Hematopoietic multipotent progenitor cell treated with erythropoietin and hydrocortisone succinate and interleukin-3 and kit ligand, for 15 days (in vitro differentiated cells): ENCODE measurements at regions not wholly inside any gene's neighbourhood (a gene's known extent, or its start where the extent isn't known, plus 50 kb on each side); places are given as distances from the start of the nearest gene placed in this dataset.
"Not testable (repeated sequence)": the region's sequence is repeated elsewhere in the genome, so short reads cannot be mapped to it uniquely, and the experiment has no call there.

Experiments
- DNase-seq: peaks from one replicate; pipeline ENCODE4 v3.0.0-alpha.2; 2015; ENCODE audit warnings: low spot score

DNA sequence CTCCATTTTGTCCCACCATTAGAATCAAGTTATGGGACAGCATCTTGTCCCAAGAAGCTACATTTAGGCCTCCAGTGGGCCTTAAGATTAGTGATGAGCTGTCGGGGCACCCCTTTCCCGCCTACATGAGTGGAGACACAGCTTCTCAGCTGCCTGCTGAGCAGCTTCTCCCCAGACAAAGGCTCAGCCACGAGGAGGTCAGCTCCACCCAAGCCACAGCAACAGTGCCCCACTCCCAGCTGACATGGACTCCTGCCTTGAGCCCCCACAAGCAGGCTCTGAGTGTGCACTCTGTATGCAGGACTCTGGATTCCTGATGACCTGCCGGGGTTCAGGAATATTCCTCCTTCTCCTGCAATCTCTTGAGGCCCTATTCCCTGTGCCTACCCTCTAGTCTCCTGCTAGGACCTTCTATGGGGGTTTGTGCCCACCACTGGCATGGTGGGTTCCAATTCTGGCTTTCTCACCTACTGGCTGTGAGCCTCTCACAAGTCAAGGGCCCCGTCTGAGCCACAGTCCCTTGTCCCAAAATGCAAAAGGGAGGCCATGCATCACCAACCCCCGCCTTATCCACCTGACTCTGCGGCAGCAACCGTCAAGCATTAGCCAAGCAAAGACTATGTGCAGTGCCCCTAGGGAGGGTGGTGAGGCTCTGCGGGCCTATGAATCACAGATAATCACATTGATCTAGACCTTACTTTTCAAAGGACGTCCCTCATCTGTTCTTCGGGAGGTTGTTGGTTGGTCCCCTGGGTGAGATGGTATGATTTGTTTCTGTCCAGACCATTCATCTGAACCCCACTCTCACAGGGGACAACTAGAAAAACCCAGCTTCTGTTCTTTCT is 269.1 kb downstream of the MED10 start:
- no peak for DNase-seq

DNA sequence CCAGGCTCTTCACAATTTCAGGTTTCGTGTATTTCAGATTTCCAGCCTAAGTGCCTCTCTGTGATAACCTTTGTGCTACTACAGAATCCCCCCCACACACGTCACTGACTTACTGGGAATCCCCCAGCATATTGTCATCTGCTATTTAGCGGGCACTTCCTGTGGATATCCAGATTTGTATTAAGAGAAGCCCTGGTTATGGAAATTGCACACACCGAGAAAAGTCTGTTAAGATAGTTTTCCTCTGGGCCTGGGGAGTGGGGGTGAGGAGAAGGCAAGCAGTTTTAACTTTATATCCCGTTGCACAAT is 269.9 kb downstream of the MED10 start:
- no peak for DNase-seq

DNA sequence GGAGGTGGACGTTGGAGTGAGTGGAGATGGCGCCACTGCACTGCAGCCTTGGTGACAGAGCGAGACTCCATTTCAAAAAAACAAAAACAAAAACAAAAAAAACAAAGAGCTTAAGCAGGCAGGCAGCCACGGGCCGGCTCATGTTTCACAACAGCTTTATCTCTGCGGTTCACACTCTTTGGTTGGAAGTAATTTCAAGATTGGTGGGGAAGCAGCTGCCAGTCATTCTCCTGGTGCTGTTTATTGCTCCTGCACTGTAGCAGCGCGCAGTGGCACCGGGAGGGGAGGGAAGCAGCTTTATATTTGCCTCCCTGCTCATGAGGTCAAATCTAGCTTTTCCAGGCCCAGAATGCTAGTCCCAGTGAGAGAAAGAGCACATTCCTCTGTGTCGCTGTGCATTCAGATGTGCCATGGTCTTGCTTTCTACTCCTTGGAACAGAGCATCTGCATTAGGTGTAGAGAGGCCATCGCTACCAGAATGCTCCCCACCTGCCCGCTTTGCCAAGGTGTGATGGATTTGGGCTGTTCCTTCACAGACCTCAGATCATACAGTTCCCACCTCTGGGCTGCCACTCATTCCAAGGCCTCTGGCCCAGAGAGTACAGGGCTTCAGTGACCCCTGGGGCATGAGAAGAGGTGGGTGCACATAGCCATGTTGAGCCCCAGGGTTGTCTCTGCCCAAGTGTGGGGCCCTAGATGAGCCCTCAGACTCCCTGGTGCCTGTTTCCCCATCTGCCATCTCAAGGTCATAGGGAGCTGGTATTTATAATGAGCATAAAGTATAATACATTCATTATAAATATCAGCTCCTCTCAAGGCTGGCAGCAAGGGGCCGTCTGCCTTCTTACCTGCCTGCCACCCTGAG is 270.4 kb downstream of the MED10 start:
- no peak for DNase-seq

DNA sequence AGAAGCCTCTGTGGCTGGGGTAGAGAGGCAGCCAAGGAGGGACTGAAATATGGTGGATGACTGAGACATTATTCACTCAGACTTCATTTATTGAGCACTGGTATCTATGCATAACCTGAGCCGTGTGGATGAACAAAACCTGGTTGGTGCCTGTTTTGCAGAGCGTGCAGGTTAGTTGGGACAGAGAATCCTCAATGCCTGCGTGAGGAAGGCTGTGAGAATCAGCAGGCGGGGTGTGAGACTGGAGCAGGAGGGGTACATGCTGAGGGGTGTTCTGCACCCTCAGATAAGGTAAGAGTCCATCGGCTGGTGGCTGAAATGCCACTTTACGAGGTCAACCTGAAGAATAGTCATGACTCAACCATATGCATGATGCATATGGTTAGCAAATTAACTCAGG is 271.6 kb downstream of the MED10 start:
- DNase-seq: no peak

DNA sequence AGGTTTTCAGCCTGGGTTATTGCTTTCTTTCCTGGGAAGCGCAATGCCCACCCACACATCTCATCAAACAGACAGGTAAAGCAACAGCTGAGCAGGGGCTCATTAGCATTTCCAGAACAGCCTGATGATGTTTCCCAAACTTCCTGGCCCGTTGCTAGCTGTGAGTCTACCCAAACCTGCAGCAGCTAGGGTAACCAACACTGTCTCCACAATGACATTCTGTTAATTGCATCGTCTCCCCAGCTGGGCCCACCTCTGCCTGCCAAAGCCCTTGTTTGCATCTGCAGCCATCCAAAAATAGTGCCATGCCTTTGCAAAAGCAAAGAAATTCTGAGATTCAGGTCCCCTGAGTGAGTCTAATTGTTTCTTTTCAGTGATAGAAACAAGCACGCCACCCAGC is 273.0 kb downstream of the MED10 start:
- DNase-seq: no peak

DNA sequence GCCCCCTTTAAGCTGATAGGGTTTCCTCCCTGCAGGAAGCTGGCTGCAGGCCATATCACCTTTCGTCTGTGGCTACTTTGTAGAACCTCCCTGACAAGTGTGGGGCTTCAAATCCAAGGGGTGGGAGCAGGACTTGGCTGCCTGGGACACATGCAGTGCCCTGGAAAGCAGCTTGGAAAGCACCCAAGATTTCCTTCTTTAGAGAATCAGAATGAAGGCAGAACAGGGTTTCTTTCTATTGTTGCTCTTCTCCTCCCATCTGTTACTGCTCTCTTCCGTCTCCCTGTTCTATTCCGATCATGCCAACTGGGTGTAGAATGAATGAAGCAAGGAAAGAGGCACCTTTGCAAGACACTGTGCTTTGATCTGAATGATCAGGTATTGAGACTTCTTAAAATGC is 282.2 kb downstream of the MED10 start:
- no peak for DNase-seq

DNA sequence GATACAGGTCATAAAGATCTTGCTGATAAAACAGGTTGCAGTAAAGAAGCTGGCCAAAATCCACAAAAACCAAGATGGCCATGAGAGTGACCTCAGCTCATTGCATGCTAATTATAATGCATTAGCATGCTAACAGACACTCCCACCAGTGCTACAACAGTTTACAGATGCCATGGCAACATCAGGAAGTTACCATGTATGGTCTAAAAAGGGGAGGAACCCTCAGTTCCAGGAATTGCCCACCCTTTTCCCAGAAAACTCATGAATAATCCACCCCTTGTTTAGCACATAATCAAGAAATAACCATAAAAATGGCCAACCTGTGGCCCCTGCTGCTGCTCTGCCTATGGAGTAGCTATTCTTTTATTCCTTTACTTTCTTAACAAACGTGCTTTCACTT is 284.2 kb downstream of the MED10 start:
- DNase-seq: not testable (repeated sequence)

DNA sequence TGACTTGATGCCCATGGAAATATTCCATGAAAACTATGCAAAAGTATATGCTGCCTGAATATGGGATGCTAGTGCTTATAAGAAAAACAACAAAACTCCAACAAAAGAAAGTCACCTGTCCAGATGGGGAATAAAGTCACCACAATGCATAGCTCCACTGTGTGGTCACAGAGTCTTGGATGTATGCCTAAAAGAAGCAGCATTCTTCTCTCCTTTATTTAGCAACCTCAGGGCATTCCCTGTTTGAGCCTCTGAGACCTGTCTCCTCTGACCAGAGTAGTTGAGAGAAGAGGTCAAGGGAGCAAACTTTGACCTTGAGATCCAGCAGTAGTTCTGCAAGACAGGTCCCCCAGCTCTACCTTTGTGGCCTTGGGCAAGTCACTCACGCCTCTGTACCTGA is 287.5 kb downstream of the MED10 start:
- no peak for DNase-seq

DNA sequence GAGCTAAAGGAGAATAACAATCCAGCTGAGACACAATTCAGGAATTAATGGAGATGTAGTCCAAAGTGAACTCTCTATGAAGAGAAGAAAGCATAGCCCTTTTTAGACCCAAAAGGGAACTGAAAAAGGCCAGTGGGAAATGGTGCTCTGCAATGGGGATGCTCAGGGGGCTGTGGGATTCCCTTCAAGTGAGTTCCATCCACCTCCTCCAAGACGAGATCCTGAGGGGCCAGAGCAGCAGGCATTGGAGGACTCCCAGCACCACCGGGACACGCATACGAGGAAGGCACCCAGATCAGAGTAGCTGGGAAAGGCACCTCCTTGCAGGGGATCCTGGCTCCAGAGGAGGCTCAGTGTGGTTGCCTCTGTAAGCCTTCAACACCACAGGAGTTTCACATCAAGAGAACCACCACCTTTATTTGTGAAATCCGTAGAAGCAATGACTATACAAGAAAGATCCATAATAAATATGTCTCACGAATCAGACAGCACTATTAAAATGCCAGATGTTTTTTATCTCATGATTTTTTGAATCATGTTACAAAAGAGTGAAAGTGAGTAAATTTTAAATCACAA is 288.2 kb downstream of the MED10 start:
- DNase-seq: no peak

DNA sequence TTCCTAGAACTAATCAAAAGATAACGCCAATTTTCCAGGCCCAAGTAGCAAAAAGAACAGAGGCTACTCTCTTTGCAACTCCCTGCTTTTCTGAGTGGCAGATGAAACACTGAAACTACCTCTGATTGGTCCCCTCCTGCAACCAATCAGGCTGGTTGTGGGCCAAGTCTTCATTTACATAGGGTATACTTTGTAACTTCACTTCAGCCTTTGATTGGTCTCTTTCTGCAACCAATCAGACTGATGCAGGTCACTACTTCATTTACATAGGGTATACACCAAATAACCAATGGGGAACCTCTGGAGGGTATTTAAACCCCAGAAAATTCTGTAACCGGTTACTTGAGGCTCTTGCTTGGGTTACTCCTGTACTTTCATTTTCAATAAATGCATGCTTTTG is 289.6 kb downstream of the MED10 start:
- DNase-seq: no peak

DNA sequence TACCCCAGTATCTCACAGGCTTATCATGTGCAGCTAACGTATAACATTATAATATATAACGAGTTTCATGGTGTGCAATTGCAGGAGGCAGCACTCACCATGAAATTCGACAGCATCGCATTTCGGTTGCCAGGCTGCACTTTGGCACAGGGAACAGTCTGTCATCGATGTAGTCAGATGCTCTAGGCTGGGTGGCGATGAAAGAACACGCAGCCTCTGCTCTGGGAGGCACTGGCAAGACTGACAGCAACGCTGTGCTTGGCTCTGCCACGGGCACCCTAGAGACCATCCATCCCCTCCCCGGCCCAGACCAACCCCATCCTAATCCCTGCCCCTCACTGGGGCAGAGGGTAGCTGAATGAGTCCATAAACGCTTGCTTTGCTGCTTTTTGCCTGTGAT is 290.8 kb downstream of the MED10 start:
- no peak for DNase-seq

DNA sequence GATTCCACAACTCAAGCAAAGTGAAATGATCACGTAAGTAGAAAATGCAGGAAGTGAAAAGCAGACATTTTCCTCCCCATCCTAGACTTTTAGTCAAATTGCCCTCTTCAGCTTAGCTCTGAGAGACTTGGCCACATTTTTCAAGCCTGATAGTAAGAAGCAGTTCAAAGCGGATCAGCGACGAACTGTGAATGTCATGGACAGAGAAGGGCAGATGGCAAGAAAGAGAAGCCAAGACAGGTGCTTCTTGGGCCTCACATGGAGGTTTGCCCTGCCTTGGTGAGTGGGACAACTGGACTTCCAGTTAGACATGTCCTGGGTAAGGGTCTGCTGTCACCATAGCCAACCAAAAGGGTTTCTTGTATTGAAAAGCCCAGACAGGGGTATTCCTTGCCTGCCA is 291.5 kb downstream of the MED10 start:
- DNase-seq: no peak

DNA sequence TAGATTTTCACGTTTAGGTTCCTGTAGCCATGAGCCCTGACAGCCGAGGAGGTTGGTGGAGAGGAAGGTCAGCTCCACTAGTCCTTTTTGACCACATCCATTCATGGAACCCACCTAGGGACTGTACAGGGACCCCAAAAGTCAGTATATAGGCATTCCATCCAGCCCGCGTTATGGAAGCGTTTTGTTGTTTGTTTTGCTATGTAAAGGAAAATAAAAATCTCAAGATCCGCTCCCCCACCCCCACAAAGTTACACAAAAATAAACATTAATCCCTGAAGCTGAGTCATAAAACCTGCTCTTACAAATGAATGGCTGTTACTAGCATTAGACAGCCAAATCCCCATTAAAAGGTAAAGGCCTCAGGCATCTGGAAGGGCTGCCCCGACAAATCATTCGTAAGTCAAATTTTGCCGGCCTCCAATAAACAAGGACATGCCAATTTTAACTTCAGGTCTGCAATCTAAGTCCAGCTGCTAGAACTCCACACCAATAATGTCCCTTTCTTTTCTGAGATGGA is 292.9 kb downstream of the MED10 start:
- DNase-seq: no peak

DNA sequence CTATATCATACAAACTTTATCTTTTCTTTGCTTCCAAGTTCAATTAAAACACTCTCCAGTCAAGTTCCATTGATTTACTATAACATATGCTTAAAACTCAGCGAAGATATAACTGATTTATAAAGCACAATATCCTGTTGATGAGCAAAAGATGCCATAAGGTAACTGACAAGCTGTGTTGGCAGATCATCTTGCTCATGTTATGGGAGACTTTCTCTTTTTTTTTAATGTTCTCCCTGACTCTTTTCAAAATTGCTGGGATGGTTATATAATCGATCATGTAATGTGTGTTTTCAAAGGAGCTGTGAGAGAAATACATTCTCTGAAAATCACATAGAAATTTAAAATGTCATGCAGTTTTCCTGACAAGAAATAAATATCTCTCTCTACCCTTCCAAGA is 293.5 kb downstream of the MED10 start:
- DNase-seq: no peak

DNA sequence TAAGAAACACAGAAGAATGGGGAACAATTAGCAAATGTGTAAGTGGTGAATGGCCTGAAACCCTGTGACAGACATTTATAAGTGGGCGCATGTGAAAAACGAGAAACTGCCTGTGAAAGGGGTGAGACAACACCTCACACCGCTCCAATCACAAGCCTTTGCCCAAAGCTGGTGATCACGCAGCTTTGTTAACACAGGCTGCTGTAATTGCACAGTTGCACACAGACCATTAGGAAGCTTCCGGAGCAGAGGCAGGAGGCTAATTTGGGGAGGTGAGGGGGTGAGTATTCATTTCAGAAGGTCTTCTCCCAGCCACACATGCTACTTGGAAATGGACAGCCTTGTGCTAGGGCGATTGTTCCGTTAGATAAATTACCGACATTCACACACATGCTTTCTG is 294.0 kb downstream of the MED10 start:
- DNase-seq: no peak

DNA sequence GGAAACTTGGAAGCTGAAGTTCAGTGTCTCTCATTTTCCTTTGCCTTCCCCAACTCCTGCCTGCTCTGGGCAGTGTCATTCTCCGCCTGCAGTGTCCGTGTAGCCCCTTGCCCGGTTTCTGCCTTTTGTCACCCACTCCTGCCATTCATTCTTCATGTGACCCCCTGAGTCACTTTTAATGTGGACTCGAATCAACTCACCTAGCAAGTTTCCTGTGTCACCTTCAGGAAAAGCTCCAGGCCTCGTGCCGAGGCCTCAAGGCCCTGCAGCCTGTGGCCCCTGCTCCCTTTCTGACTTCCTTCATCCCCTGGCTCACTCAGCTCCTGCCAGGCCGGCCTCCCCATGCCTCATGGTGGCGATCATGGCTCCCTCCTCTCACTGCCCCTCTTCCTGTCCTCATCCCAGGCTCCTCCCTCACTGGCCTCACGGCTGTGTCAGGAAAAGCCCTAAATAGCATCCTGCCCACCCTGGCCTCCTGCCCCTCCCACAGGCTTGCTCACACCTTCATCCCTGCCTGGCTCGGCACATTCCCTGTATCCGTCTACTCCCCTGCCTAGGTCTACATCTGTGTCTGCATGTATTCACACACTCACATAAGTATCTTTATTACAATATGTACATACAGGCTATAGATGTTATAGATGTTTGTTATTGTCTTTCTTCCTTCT is 294.9 kb downstream of the MED10 start:
- no peak for DNase-seq

DNA sequence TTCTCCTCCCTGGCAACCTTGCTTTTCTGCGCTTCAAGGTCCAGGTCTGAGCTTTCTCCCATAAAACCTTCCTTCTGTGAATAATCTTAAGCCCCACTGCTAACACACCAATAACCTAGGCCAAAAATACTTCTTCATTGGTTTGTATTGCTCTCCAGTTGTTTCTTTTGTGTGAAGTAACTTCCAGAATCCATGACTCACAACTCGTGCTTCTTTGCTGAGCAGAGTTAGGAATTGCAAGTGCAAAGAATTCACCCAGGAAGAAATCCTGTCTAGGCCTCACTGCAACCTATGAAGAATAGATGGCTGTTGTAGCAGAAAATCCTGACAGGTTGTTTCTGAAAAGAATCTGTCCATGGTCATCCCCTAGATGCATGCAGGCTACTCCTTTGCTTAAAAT is 295.7 kb downstream of the MED10 start:
- DNase-seq: no peak

DNA sequence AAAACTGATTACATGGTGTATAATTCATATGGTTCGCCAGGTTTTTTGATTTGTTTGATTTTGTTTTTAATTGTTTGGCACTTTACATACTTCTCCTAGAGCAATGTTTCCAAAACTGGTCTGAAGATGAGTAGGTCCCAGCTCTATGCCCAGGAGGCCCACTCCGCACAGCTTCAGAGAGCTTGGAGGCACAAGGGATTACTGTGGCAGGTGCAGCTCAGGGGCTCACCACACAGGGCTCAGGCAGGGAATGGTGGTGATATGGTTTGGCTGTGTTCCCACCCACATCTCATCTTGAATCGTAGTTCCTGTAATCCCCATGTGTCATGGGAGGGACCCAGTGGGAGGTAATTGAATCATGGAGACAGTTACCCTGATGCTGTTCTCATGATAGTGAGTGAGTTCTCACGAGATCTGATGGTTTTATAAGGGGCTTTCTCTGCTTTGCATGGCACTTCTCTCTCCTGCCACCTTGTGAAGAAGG is 296.6 kb downstream of the MED10 start:
- DNase-seq: no peak

DNA sequence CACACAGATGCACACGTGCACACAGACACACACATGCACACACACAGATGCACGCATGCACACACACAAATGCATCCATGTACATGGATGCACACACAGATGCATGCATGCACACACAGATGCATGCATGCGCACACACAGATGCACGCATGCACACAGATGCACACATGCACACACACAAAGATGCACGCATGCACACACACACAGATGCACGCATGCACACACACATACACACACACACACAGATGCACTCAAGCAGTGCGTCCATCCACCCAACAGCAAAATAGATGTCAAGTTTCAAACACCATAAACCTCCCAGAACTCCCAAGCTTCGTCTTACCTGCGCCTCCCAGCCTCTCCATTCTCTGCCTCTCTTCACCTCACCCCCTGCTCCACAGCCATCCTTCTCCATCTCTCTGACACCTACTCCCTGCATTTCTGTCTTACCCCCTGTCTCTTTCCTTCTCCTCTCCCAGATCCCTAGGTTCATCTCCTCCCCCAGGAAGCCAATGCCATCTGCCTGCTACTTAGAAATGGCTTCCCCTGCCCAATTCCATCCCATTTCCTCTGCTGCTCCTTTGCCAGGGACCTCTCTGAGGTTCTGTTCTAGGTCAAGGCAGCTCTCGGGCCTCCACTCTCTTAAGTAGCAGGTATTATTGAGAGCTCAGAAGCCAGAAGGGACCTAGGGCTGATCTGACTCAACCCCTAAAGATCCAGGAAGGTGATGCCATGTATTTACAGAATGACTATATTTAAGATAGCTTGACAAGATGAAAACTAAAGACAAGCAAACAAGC is 297.2 kb downstream of the MED10 start:
- DNase-seq: no peak

DNA sequence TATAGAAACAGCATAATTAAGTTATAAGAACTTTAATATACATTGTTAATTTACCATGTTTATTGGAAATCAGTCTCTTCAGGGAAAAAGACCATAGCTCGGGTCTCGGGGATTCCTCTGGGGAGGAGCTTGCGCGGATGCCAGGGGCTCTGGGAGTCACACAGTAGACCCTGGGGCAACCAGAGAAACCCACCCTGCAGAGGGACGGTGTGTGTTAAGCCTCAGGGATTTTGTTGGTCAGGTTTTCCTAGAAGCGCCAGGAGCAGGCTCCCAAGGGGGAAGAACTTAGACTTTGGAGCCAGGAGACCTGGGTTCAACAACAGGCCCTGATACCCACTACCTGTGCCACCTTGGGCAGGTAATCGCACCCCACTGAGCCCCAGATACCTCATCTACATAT is 297.9 kb downstream of the MED10 start:
- no peak for DNase-seq

DNA sequence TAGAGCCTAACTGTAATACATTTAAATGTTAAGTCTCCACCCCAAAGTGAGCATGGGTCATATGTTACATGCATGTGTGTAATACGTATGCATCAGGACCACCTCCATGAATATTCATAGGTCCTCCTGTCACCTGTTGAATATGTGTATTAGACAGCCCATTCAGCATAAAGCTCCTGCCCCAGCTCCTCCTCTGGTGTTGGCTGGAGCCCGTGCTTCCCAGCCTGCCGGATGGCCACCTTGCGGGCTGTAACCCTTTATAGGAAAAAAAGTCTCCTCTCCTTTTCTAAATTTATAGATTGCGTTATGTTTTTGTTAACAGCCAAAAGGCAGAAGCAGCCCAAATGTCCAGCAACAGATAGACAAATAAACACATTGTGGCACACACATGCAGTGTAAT is 299.5 kb downstream of the MED10 start:
- DNase-seq: no peak
